LoVo (cell line): ENCODE measurements at regions not wholly inside any gene's neighbourhood (a gene's known extent, or its start where the extent isn't known, plus 50 kb on each side); places are given as distances from the start of the nearest gene placed in this dataset.
A peak's percentile ranks its signal among the peaks of the same experiment; 100 is the strongest.
"Not testable (repeated sequence)": the region's sequence is repeated elsewhere in the genome, so short reads cannot be mapped to it uniquely, and the experiment has no call there.

Source experiments
- DNase-seq: peaks from one replicate; pipeline ENCODE4 v3.0.0-alpha.2; 2016; ENCODE audit warnings: low spot score

DNA sequence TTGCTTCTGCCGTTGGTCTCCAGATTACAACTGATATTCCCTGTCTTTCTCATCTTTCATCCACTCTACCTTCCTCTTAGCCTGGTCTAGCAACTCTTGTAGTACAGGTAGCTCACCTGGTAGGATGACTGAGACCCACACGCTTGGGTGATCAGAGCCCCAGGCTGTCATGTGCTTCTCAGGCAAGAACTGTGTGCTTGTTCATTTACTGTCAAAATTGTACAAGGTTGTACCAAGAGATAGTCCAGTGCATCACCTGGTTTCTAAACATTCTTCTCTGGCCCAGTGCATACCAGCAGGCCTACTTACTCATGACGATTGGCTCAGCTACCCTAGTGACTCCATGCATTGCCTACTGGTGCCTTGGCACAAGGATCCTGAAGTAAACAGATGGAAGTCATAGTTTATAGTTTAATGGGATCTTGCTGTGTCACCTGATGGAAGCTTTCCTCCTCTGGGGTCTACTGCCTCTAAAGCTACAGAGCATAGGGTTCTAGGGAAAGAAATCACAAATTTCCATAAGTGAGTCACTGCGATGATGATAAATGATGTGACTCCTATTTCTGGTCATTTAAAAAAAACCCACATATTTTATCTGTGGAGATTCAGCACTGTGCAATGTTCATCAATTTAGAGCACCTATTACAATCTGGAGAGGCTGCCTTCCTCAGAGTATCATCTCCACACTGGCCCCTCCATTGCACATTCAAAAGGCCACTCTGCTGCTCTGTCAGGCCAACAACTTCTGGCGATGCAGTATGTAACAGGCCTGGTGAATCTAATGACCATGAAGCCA, 481.8 kb upstream of the MEIS1 start:
- no peak for DNase-seq

DNA sequence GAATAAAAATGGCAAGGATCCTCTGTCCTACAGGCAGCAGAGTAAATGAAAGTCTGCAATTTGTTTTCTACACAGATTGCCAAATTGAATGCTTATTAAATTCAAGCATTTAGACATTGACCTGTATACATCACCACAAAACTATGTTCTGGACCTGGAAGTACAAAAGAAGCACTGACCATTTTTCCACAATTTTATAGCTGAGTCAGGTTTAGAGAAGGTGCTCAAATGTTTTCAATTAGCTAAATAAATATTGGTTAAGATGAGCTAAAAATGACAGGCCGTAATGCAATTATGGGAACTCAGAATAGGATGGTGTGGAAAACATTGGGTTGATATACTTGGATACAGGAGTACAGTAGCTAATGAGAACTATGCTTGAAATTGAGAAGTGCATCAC, 490.7 kb upstream of the MEIS1 start:
- DNase-seq: no peak

DNA sequence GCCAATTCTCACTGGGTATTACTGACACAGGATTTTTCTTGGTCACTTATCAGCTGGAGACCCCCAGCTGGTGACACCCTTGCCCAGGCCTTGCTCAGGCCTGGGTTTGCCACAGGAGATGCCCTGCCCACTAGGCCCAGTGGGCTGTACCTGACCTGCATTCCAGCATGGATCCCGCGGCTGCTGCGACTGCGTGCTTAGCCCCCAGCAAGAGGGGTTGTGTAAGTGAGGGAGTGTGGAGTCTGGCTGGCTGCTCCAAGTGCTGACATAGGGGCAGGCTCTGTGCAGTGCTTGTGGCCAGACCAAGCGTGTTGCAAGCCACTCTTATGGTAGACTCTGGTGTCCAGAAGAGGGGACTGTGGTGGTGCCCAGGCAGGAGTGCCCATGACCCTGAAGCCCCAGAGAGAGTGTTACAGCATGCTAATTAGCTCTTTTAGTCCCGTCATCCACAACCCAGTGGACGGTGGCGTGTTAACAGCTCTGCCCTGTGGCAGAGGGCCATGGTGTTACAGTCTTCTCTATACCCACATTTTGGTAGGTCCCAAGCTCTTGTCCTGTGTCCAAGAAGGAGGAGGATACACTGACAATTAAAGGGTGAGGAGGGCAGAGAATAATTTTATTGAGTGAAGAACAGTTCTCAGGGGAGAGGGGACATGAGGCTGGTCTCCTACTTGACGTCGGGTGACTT, 491.7 kb upstream of the MEIS1 start:
- DNase-seq: no peak

DNA sequence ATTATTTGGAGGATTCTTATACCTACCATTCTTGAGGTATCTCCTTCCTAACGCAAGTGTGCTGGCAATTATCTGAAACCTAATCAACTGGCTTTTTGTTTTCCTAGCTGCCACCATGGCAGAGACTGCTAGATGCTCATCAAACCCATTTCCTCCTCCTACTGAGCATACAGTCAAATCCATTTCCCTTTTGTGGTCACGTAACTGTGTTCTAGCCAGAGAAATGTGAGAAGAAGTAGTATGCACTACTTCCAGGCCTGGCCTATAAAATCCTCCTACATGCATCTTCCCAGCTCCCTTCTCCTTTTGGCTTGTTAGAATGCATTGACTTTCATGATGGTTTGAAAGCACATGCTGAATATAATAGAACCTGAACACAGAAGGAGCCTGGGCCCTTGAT, 494.1 kb upstream of the MEIS1 start:
- no peak for DNase-seq

DNA sequence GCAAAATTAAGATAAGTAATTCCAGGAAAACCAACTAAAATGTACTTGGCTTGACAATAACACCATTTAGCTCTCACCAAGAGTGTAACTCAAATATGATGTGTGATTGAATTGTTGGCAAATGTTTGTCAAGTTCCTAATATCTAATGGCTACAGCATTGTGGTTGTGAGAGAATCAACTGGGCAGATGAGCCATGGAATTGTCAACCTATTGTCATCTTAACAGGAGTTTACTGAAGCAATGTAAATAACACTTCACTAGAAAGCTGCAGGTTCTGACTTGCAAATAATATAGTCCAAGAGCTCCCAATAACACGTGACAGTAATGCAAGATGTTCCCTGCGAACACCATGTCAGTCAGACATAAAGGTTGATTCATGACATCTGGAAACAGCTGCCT, 495.2 kb upstream of the MEIS1 start:
- no peak for DNase-seq

DNA sequence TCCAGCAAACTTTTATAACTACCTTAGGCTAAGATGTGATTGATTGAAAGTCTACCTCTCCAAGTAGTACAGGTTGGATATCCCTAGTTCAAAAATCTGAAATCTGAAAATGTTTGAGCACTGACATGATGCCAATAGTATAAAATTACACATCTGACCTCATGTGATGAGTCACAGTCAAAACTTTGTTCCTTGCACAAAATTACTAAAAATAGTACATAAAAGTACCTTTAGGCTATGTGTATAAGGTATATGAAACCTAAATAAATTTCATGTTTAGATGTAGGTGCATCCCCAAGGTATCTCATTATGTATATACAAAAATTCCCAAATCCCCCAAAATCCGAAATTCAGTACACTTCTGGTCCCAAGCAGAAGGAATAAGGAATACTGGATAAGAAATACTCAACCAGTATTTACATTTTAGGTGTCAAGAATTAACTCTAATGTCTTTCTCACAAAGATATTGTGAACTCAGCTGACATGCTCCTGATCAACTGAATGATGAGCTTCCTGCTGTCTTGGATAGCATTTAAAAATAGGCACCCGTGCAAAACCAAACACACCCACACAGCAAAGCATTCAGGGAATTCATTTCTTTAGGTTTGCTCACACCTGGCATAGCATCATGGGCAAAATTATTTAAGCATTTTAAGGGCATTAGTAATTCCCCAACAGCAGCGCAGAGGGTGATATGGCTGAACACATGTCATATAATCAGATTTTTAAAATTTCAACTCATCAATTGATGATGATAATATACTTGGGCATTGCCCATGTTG, 497.4 kb upstream of the MEIS1 start:
- no peak for DNase-seq

DNA sequence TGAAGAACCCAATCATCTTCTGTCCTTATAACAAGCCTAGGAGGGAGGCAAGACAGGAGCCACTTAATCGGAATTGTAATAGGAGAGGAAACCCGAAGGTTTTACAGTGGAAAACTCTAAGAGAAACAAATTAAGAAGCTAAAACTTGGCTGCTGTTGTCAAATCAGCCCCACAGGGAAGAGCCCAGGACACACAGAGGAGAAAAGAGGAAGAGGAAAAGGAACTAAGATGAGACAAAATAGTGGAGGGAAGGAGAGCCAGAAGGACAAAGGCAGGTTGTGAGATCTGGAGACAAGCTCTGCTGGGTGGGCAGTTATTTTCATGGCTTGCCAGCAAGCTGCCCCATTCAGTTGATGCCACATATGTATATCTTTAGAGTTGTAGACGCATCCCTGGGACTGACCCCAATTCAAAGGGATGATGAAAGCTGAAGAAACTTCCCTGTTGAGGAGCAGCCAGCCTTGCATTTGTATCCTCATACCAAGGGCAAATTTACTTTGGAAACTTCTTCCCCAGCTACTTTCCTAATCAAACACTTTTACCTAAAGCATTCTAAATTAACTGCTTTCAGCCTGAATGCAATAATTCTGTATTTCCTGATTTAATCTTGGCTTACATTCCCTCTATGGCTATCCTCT, 499.8 kb upstream of the MEIS1 start:
- no peak for DNase-seq

DNA sequence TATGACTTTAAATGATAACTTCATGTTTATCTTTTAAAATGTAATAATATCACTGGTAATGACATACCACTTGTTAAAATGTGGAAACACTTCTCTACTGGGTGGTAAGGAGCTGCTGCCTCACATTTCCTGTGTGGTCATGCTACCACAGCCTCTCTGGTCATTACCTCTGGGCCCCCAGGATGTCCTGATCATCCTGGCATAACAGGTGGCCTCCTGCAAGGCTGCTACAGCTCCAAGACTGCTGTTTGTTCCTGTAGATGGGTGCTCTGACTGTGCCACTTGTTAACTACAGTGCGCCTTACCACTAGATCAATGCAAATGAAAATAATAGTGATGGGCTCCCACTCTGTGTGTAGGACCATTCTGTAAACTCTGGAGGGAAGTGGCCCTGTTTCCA, 500.2 kb upstream of the SPRED2 start:
- DNase-seq: no peak

DNA sequence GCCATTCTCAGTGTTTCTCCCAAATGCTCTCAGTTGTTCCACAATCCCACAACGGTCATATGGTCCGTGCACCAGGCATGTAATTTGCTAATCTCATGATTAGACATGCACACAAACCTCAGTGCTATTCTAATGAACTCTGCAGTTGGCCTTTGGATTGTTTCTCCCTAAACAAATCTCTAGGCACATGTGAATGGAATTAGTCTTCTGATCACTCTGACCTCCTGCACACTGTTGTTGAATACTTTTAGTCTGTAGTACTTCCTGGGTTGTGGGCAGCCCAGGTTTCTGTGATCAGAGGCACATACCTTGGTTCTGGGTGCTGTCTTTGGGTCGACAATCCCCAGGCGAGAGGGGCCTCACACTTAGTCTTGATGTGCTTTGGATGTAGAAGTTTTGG, 498.7 kb upstream of the SPRED2 start:
- no peak for DNase-seq

DNA sequence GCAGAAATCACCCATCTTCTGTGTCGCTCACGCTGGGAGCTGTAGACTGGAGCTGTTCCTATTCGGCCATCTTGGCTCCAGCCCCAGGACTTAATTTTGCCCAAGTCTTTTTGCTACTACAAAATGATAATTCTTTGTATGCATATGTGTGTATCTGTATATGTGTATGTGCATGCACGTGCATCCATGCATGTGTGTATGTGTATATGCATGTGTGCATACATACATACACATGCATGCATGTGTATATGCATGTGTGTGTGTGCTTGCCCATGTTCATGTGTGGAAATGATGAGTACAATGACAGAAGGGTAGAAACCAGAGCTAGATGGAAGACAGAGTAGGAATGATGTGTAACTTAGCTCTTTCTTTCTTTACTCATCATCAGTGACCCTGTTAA, 497.9 kb upstream of the SPRED2 start:
- no peak for DNase-seq

DNA sequence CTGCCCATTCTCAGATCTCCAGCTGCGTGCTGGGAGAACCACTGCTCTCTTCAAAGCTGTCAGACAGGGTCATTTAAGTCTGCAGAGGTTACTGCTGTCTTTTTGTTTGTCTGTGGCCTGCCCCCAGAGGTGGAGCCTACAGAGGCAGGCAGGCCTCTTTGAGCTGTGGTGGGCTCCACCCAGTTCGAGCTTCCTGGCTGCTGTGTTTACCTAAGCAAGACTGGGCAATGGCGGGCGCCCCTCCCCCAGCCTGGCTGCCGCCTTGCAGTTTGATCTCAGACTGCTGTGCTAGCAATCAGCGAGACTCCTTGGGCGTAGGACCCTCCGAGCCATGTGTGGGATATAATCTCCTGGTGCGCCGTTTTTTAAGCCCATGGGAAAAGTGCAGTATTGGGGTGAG, 497.3 kb upstream of the SPRED2 start:
- not testable (repeated sequence) for DNase-seq

DNA sequence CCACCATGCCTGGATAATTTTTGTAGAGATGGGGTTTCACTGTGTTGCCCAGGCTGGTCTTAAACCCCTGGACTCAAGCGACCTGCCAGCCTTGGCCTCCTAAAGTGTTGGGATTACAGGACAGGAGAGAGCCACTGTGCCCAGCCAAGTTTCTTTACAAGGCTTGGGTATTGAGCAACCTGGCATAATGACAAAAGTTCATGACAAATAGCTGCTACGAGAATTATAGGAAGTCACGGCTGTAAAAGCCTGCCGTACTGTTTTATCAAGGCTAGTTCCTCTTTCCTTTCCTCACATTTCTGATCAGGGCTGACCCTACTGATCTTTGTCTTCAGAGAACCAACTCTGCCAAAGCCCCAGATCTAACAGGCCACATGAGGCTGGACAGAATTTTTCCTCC, 490.4 kb upstream of the SPRED2 start:
- peak; percentile 55 for DNase-seq

DNA sequence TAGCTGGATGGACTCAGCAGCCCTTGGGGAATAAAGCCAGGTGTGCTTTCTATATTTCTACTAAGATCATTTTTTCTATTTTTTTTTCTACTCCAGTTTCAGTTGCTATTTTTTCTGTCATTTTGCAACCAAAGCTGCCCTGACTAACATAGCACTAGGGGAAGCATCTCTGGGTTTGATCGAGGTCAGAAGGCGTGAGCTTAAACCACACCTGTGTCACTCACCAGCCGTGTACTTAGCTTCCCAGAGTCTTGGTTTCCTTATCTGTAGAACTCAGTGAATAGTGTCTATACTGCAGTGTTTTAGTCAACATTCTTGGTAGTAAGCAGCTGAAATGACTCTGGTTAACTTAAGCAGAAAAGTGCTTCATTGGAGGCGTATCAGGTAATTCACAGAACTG, 489.6 kb upstream of the SPRED2 start:
- no peak for DNase-seq

DNA sequence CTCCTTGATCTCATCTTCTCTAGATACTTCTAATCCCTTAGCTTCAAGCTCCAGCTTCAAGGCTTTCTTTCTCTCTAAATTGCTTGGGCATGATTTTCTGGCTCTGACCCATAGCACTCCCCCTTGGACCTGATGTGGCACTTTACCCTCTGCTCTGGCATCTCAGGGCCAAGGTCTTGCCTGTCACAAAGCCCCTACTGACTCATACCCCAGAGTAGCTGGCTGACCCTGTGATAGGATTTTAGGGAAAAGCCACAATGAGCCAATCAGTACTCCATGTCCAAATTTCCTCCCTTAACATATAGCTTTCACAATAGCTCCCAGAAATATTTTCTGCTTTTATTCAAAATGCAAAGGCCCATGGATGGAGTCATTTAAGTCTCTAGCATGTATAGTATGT, 488.7 kb upstream of the SPRED2 start:
- no peak for DNase-seq

DNA sequence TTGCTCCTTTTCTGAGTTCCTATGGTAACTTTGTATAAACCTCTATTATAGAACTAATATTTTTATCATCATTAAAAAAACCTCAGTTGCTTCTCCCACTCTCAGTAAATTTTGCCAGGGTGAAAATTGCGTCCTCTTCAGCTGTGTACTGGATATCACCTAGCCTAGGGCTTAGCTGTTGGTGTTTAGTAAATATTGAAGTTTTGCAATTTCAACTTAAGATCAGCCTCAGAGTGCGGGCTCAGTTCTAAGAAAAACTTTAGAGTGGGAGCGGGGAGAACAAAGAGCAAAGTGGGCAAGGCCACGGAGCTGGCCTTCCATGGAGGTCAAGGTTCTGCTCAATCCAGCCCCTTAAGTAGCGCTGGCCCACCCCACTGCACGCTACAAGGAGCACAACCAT, 488.3 kb upstream of the SPRED2 start:
- no peak for DNase-seq

DNA sequence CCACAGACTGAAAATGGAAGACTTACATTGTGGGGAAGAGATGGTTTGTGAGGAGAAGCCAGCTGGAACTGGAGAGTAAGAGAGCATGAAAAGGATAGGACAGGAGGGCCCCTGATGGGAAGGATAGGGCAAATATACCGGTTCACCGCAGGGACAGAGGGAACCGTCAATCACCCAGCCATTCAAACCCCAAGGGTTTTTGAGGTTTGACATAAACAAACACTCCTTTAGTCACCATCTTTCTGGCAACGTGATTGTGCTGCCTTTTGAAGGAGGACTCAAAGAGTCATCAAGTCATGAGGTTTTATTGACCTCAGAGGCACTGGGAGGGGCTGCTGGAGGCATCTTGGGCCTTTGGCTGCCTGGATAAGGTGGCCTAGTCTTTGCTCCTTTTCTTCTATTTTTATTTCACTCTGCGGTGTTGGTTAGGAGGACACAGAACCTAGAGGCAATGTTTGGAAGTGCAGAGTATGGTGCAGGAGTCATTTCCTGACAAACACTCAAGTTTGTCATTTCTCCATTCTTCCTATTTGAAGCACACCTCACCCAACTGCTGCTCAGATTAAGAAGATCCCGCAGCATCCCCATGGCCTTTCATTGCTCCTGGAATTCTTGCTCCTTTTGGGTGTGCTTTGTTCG, 487.3 kb upstream of the SPRED2 start:
- DNase-seq: no peak

DNA sequence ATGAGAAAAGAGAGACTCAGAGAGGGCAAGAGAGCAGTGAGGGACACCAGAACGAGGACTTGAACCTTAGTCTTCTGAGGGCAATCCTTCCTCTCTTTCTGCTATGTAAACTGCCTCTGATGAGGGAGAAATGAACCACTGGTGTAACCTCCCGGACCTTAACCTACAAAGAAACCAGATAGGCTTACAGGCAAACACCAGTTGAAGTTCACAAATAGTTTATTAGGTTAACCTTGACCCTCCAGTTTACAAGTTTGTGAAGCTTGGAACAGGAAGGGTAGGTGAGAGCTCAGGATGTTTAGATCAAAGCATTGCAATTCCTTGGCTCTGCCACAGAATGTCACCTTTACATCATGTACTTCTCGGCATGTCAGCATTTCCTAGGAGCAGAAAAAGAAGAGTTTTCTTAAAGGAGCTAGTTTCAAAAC, 486.4 kb upstream of the SPRED2 start:
- peak; percentile 11 for DNase-seq

DNA sequence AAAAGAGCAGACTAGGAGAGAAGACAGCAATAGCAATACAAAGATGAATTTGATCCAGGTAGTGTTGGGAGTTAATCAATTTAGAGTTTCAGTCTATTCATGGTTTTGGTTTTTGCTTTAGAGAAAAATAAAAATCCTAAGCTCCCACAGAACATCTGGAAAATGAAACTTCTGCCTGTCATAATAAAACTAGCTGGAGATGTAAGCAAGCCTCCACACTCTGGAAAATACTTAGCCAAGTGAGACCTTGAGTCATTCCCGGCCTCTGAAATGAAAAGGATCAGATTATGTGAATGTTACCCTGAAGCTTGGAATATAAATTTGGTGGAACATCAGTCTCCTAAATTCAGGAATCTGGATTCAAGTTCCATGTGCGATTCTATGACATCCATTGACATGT, 485.6 kb upstream of the SPRED2 start:
- no peak for DNase-seq

DNA sequence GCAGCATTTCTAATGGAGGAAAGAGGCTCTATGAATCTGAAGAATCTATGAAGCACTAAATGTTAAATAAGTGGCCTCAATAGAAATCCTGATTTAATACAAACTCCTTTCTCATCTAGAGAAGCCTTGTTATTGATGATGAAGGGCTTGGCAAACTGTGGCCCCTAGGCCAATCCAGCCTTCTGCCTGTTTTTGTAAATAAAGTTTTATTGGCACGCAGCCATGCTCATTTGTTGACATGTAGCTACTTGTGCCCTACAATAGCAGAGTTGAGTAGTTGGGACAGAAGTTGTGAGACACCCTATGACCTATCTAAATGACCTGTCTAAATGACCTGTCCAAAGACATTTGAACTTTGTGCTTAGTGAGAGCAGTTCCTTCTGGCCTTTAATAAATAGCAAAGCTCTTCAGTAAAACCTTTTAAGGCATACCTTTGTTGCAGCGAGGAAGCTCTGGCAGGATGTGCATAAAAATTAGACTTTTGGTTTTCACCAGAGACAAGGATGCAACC, 484.4 kb upstream of the SPRED2 start:
- no peak for DNase-seq

DNA sequence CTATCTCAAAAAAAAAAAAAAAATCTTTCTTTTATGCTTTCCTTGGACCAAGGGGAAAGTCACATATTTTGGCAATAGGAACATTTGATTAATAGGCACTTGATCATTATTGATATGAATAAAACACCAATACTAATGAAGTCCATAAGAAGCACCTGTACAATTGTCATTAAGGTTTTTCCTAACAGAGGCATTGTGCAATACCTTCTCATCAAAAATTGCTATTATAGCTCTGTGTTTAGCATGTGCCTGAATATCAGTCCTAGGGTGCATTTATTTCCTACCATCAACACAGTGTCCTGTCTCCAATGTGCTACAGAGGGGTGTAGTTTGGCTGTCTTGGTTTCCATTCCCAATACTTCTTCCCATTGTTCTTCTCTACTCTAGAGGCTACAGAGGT, 483.8 kb upstream of the SPRED2 start:
- no peak for DNase-seq

DNA sequence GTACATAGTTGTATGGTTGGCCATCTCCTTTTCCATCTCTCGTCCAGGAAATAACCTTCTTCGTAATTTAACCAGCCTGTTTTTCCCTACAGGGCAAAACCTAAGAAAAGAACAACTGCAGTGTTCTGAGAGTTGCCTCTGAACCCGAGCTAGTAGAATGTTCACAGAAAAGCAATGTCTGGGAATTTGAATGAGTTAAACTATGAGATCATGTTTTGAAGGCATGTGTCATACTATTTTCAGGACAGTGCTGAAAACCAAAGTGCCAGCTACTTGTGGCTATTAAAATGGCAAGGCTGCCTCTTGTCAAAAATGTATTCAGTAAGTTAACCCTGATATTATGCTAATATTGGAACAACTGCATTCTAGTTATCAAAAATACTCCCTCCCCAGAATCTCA, 482.9 kb upstream of the SPRED2 start:
- DNase-seq: no peak

DNA sequence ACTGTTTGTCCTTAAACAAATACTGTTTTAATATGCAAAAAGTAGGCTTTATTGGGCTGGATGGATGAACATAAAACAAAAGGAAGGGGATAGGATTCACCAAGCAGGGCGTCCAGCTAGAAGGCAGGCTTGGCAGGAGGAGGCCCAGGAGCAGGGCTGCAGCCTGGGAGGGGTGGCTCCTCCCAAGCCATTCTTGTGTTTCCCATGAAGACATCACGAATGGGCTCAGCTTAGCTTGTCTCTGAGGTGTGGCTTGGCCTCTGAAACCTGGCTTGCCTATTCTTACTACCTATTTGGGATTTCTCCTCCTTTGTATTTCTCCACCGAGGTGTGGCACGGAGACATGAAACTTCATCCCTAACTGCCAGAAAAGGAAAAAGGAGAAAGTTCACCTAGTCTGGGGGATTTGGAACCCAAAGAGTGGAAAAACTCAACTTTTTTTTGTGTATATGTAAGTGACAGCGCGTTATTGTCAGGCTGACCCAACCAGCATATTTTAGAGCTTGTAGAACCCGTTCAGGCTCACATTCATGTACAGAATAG, 481.9 kb upstream of the SPRED2 start:
- no peak for DNase-seq
